Body of pancreas (tissue), 4 donors: ENCODE measurements at regions not wholly inside any gene's neighbourhood (a gene's known extent, or its start where the extent isn't known, plus 50 kb on each side); places are given as distances from the start of the nearest gene placed in this dataset.

Experiments used
- ATAC-seq: fragments of 150-250 bp; one replicate; pipeline ENCODE4 v1.9.1; 2016
- DNase-seq, 4 donors: peaks; one replicate each; pipeline ENCODE4 v3.0.0-alpha.2; 2019
- H3K27ac ChIP-seq, 4 donors: fragments of 200-600 bp; sonication (generic); 1 replicate in 3 of 4; 2 replicates in 1 of 4; pipeline versions ENCODE4 v1.5.1 to v1.6.1; 2016 to 2019; ENCODE audit warnings: mild to moderate bottlenecking in 1 of 4, mixed read lengths in 1 of 4, moderate library complexity in 1 of 4
- H3K27me3 ChIP-seq, 2 donors: fragments of 200-600 bp; sonication (generic); one replicate each; pipeline ENCODE4 v1.6.0; 2016; ENCODE audit warnings: mild to moderate bottlenecking in 1 of 2
- H3K36me3 ChIP-seq, 2 donors: fragments of 200-600 bp; sonication (generic); replicated peaks in 1 of 2; 2 replicates each; pipeline ENCODE4 v1.5.1; 2016; ENCODE audit warnings: low read depth in 2 of 2; ENCODE audit not compliant: insufficient read depth in 1 of 2
- H3K4me1 ChIP-seq: fragments of 200-600 bp; sonication (generic); one replicate; pipeline ENCODE4 v1.6.0; 2016
- H3K4me3 ChIP-seq, 2 donors: fragments of 200-600 bp; sonication (generic); 1 replicate in 1 of 2; 2 replicates in 1 of 2; pipeline ENCODE4 v1.5.1; 2016 to 2019
- H3K9me3 ChIP-seq, 3 donors: fragments of 200-600 bp; sonication (generic); 1 replicate in 2 of 3; 2 replicates in 1 of 3; pipeline ENCODE4 v1.5.1; 2016
- POLR2A ChIP-seq, 3 donors: fragments of 450-650 bp; IDR thresholded peaks; one replicate each; pipeline ENCODE4 v1.6.1; 2016; ENCODE audit warnings: antibody characterized with exemption in 3 of 3, mild to moderate bottlenecking in 2 of 3
- WGBS, 2 donors: methylation state at CpG; one replicate each; pipeline ENCODE4 v1.1.5; 2017; 5-methylcytosine and 5-hydroxymethylcytosine counted together
- intact Hi-C: fragments of 100-400 bp; cut with DNase I; formaldehyde crosslinking; loops from one replicate; pipeline ENCODE4 v1.15.1; 2023
- TF ChIP-seq, protein P1 (sequence below), 7 experiments: fragments of 450-650 bp in 4 of 7; fragments of 200-600 bp in 3 of 7; sonication (generic) in 3 of 7; IDR thresholded peaks; one replicate each; pipeline ENCODE4 v1.5.1; 2016 to 2019; ENCODE audit warnings: antibody characterized with exemption in 7 of 7

DNA sequence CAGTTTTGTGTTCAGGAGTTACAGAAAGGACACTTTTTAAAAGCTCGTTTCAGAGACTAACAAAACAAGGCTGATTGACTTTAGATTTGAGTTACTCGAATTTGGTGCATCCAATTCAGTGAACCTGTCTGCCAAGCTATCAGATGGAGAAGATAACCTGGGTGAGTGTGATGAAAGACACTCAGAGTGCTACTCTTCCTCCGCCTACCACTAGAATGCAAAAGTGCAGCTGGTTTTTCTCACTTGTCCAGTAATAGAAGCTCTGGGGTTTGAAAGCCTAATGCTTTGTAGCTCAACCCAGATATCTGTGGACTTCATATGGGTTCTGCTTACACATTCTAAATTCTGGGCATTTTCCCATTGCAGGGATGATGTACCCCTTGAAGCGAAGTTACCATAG, 82.8 kb upstream of the NPY start:
- no peak overlapping the region for H3K4me3 ChIP-seq
- no peaks in the 10 kb centered on the region for H3K36me3 ChIP-seq
- H3K4me1 ChIP-seq: no peaks in the 10 kb centered on the region
- H3K27ac ChIP-seq: no peak overlapping the region
- TF ChIP-seq, protein P1, sequence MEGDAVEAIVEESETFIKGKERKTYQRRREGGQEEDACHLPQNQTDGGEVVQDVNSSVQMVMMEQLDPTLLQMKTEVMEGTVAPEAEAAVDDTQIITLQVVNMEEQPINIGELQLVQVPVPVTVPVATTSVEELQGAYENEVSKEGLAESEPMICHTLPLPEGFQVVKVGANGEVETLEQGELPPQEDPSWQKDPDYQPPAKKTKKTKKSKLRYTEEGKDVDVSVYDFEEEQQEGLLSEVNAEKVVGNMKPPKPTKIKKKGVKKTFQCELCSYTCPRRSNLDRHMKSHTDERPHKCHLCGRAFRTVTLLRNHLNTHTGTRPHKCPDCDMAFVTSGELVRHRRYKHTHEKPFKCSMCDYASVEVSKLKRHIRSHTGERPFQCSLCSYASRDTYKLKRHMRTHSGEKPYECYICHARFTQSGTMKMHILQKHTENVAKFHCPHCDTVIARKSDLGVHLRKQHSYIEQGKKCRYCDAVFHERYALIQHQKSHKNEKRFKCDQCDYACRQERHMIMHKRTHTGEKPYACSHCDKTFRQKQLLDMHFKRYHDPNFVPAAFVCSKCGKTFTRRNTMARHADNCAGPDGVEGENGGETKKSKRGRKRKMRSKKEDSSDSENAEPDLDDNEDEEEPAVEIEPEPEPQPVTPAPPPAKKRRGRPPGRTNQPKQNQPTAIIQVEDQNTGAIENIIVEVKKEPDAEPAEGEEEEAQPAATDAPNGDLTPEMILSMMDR (IDR thresholded peaks at IDR 0.05): no peak
- no peak for TF ChIP-seq POLR2A (IDR thresholded peaks at IDR 0.05)
- intact Hi-C loops: no loop called here
- DNase-seq (no peak), ATAC-seq (no peak)
- 54 to 60% methylated on average over 4 of the region's 4 CpGs for WGBS, 2 donors
- H3K27me3 ChIP-seq: no peaks in the 10 kb centered on the region
- H3K9me3 ChIP-seq: no peaks in the 10 kb centered on the region

DNA sequence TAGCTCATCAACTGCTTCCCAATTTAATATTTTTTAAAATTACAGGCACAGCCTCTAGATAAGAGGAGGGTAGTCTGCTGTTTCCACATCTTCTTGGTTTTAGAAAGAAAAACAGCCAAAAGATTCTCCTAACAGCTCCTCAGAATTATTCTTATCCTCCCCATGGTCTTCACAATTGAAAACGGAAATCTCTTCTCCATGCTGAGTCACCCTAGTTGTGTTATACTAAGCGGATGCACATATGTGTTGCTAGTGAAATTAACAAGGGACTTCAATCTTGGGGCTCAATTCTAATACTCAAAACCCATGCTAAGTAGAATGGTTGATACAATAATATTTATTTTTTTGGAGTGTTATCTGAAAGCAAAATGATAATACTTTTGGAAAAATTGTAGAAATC, 71.9 kb upstream of the NPY start:
- ATAC-seq (no peak), DNase-seq (no peak)
- Histone ChIP-seq H3K27ac (no peak overlapping the region), H3K27me3 (no peaks in the 10 kb centered on the region), H3K4me1 (no peaks in the 10 kb centered on the region), H3K4me3 (no peak overlapping the region), H3K36me3 (no peaks in the 10 kb centered on the region), H3K9me3 (no peaks in the 10 kb centered on the region)
- TF ChIP-seq, protein P1 (IDR thresholded peaks at IDR 0.05): no peak
- TF ChIP-seq POLR2A (IDR thresholded peaks at IDR 0.05): no peak
- intact Hi-C loops: no loop called here
- WGBS, 2 donors: 74 to 76% methylated on average over 2 of the region's 2 CpGs

DNA sequence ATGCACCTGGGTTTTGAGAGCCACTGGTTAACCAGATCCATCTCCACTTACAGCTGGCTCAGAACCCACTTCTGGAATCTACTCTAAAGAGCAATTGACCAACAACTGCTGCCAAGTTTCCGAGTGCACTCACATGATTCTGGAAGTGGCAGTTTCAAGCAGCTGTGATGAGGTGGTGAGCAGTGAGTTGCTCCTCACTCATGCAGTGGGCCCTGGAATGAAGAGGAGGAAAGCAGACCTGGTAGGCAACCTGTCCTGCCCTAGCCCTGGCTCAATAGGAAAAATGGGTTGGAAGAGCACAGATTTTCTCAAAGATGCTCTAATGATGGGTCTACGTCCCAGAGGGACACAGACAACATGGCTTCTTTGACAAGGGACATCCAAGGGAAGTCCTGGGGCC, 70.7 kb upstream of the NPY start:
- no peak overlapping the region for H3K4me3 ChIP-seq
- no peaks in the 10 kb centered on the region for H3K27me3 ChIP-seq
- H3K9me3 ChIP-seq: no peaks in the 10 kb centered on the region
- 56 to 80% methylated on average over 2 of the region's 2 CpGs for WGBS, 2 donors
- TF ChIP-seq POLR2A (IDR thresholded peaks at IDR 0.05): no peak
- TF ChIP-seq, protein P1 (IDR thresholded peaks at IDR 0.05): no peak
- DNase-seq (no peak), ATAC-seq (no peak)
- intact Hi-C loops: no loop called here
- no peaks in the 10 kb centered on the region for H3K4me1 ChIP-seq
- no peaks in the 10 kb centered on the region for H3K36me3 ChIP-seq
- H3K27ac ChIP-seq: no peak overlapping the region

DNA sequence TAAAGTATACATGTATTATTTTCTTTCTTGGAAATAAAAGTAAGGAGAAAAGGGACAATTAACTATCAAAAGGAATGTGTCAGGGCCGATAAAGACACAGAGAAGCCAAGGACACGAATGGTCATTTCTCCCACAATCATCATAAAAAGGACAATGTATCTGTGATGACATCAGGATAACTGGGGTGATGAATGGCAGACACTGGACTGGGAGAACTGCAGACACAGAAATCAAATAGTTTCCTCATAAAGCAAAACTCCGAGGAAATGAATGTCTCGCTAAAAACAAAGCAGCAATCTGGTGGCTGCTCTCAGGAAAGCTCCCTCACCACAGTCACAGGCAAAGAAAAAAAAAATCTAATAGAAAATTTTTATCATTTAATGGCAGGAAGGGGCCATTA, 69.3 kb upstream of the NPY start:
- no peaks in the 10 kb centered on the region for H3K4me1 ChIP-seq
- H3K9me3 ChIP-seq: no peaks in the 10 kb centered on the region
- DNase-seq (no peak), ATAC-seq (no peak)
- H3K36me3 ChIP-seq: no peaks in the 10 kb centered on the region
- intact Hi-C loops: no loop called here
- WGBS, 2 donors: 29% methylated on average over 4 of the region's 4 CpGs
- H3K4me3 ChIP-seq: no peak overlapping the region
- TF ChIP-seq, protein P1 (IDR thresholded peaks at IDR 0.05): no peak
- TF ChIP-seq POLR2A (IDR thresholded peaks at IDR 0.05): no peak
- no peaks in the 10 kb centered on the region for H3K27me3 ChIP-seq
- no peak overlapping the region for H3K27ac ChIP-seq

DNA sequence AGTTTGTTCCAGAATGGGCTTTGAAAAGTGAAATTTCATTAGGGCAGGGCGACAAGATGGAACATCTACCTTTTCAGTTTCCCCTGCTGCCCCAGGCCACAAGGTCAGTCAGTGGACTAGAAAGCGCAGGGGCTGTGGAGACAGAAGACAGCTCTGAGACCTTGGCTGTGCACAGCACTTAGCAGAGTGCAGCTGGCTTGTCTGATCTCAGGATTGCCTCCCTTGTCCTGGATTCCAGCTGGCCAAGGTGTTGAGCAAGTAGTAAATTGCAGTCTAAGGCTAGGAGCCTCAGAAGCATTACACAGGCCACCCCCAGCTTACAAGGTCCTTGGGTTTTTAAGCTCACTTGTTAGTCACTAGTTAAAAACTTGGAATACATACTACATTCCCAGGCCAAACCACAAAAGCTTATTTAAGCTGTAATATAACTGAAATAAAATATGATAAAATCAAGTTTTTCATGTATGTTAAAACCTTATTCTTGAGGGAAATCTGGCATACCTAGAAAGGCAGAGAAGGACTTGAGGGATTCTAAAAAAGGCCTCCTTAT, 67.3 kb upstream of the NPY start:
- Histone ChIP-seq H3K4me3 (no peak overlapping the region), H3K9me3 (no peaks in the 10 kb centered on the region), H3K36me3 (no peaks in the 10 kb centered on the region), H3K27me3 (no peaks in the 10 kb centered on the region), H3K4me1 (no peaks in the 10 kb centered on the region), H3K27ac (no peak overlapping the region)
- DNase-seq (no peak), ATAC-seq (no peak)
- WGBS, 2 donors: 81 to 83% methylated on average over 2 of the region's 2 CpGs
- intact Hi-C loops: no loop called here
- TF ChIP-seq, protein P1 (IDR thresholded peaks at IDR 0.05): no peak
